AG08395 (cell line): ENCODE measurements at regions not wholly inside any gene's neighbourhood (a gene's known extent, or its start where the extent isn't known, plus 50 kb on each side); places are given as distances from the start of the nearest gene placed in this dataset.
"Not testable (repeated sequence)": the region's sequence is repeated elsewhere in the genome, so short reads cannot be mapped to it uniquely, and the experiment has no call there.

Experiments used
- DNase-seq: peaks from one replicate; pipeline ENCODE4 v3.0.0; 2012; ENCODE audit warnings: mixed read lengths, low spot score

GRCh38 chr5:83001796-83002381, 75.3 kb downstream of the TMEM167A start:
- no peak for DNase-seq

- DNase-seq, result no peak
Measured at GRCh38 chr5:83000922-83001321, 76.3 kb downstream of the TMEM167A start.

- peak; percentile 6 for DNase-seq
Measured at GRCh38 chr5:83000428-83000827, 76.8 kb downstream of the TMEM167A start.

DNA sequence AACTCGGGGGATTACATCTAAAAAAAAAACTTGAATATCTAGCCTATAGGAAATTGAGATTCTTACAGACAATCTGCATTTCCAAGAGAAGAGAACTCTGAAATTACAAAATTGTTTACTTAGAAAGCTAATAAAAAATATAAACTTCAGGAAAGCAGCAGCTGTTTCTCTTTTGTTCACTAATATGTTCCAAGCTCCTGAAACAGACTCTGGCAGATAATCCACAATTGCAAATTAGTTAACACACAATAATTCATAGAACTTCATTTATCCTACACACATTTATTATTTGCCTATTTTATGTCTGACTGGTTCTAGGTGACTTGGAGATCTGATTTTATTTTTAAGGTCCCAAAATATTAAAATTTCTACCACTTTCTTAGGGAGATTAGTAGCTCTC, 83.8 kb downstream of the TMEM167A start:
- no peak for DNase-seq

GRCh38 chr5:82992646-82993045, 84.5 kb downstream of the TMEM167A start:
- DNase-seq, result no peak

- DNase-seq, result no peak
Measured at GRCh38 chr5:82991678-82992323, 85.4 kb downstream of the TMEM167A start.

DNA sequence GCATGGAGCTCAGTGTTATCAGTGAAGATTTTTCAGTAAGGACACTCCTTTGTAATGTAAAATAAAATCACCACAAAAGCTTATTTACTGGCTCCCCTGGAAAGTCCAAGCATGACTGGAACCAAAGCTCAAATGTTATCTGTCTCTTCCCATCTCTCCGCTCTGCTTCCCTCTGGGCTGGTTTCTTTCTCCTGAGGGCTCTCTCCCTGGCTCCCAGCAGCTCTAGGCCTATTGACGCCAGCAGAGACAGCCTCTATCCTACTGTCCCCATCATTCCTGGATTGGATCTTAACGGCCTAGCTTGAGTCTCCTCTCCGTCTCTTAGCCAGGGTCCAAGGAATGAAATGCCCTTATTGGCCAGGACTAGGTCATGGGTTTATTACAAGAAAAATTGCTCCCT, 86.1 kb downstream of the TMEM167A start:
- no peak for DNase-seq

GRCh38 chr5:82987188-82987587, 90.0 kb downstream of the TMEM167A start:
- no peak for DNase-seq

GRCh38 chr5:82986404-82986803, 90.8 kb downstream of the TMEM167A start:
- DNase-seq, result no peak

- no peak for DNase-seq
Measured at GRCh38 chr5:82985763-82986162, 91.4 kb downstream of the TMEM167A start.

DNA sequence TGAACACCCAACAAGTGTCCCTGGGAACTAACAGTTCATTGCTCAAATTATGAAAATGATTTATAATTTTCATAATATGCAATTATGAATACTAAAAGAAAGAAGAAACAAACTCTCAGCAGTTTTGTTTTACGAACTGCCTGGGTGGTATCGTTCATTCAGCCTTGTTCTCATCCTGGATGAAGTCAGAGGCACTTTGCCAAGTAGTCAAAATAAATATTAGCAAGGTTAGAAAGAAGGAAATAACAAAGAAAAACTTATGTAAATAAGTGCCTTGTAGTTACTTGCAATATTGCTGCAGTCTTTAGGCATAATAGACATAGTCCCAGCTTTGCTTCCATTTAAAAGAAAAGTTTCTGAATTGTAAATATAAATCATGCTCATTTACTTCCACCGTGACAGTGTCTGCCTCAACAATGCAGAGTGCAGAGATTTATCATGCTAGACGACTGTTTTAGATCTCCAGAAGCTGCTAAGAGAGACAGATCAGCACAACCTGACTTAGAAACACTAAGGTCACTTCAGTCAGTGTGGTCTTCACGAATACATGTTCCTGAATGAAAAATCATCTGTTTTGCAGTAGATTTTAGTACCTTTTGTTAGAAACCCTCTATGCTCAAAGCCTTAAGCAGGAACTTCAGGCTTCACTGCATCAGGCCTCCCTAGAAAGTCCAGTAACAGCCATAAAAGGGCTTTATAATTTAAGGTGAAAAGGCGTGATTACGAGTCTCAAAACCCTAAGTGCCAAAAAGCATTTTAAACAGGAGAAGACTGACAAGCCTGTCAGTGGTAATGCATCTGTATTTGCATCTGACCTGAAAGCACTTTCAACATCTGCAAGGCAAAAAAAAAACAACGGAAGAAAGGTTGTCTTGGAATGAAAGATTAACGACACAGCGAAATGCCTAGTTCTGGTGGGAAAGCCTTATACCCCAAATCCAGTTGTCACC, 92.1 kb downstream of the TMEM167A start:
- DNase-seq, result no peak

- no peak for DNase-seq
Measured at GRCh38 chr5:82982846-82983245, 94.3 kb downstream of the TMEM167A start.

DNA sequence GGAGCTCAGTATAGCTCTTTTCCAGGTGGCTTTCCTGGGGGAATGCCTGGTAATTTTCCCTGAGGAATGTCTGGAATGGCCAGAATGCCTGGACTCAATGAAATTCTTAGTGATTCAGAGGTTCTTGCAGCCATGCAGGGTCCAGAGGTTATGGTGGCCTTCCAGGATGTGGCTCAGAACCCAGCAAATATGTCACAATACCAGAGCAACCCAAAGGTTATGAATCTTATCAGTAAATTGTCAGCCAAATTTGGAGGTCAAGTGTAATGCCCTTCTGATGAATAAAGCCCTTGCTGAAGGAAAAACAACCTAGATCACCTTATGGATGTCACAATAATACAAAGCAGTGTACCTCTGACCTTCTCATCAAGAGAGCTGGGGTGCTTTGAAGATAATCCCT, 100.3 kb downstream of the TMEM167A start:
- not testable (repeated sequence) for DNase-seq

GRCh38 chr5:82975812-82976211, 101.4 kb downstream of the TMEM167A start:
- DNase-seq, result no peak

GRCh38 chr5:82975396-82975795, 101.8 kb downstream of the TMEM167A start:
- DNase-seq, result no peak

DNA sequence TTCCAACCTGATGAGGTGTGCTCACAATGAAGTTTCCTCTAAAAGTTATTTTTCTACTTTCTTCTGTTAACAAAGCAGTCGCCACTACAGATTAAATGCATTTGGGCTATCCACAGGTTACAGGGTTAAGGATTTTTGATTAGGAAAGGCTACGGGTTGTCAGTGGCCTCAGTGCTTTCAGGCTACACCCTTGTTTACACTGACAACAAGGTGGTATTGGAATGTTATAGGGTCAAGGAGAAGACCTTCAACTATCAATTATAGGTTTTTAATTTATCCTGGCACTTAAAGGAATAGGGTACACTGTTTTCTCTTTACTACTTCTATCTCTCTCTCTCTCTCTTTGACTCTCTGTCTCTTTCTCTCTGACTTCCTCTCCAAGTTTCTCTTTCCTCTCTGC, 102.8 kb downstream of the TMEM167A start:
- not testable (repeated sequence) for DNase-seq

- no peak for DNase-seq
Measured at GRCh38 chr5:82971901-82972300, 105.3 kb downstream of the TMEM167A start.

- not testable (repeated sequence) for DNase-seq
Measured at GRCh38 chr5:82971034-82971806, 106.0 kb downstream of the TMEM167A start.

- not testable (repeated sequence) for DNase-seq
Measured at GRCh38 chr5:82969221-82969976, 107.8 kb downstream of the TMEM167A start.

DNA sequence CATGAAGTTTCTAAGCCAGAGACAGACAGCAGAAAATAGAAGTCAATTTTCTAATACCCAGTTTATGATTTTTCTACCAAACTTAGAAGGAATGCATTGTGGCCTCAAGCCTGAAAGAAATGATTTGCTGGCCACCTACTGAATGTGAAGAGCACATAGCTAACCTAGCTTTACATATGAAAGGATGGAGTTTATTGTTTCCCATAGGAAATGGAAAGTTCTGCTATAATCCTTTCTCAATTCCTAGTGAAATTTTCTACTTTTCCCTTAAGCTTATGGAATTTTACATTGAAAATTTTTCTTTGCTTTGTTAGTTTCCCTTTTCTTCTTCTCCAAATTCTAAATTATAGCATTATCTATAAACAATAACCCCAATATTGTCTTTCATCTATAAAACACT, 110.1 kb downstream of the TMEM167A start:
- DNase-seq, result no peak

GRCh38 chr5:82959466-82959865, 117.7 kb downstream of the TMEM167A start:
- no peak for DNase-seq
